ENCODE measurements at regions not wholly inside any gene's neighbourhood (a gene's known extent, or its start where the extent isn't known, plus 50 kb on each side); places are given as distances from the start of the nearest gene placed in this dataset.

- TF ChIP-seq CTCF (IDR thresholded peaks at IDR 0.05; ENCODE audit: low read depth, low read length, missing control alignments): no peak
- no peak for DNase-seq (ENCODE audit: extremely low read depth, low read depth)
- no peak overlapping the region for H3K4me3 ChIP-seq (replicated peaks; ENCODE audit: low read depth, low read length)
Observed at GRCh38 chr11:24421766-24422165, 75.1 kb upstream of the LUZP2 start.

- TF ChIP-seq CTCF (IDR thresholded peaks at IDR 0.05; ENCODE audit: low read depth, low read length, missing control alignments): no peak
- H3K4me3 ChIP-seq (replicated peaks; ENCODE audit: low read depth, low read length): no peak overlapping the region
- DNase-seq (ENCODE audit: extremely low read depth, low read depth): no peak
Observed at GRCh38 chr11:24422376-24422775, 74.5 kb upstream of the LUZP2 start.

GRCh38 chr11:24437123-24437522 lies 59.7 kb upstream of the LUZP2 start:
- H3K4me3 ChIP-seq (replicated peaks; ENCODE audit: low read depth, low read length): no peak overlapping the region
- no peak for TF ChIP-seq CTCF (IDR thresholded peaks at IDR 0.05; ENCODE audit: low read depth, low read length, missing control alignments)
- no peak for DNase-seq (ENCODE audit: extremely low read depth, low read depth)

All from HFF-Myc (cell line).